ENCODE measurements at regions not wholly inside any gene's neighbourhood (a gene's known extent, or its start where the extent isn't known, plus 50 kb on each side); places are given as distances from the start of the nearest gene placed in this dataset.

DNA sequence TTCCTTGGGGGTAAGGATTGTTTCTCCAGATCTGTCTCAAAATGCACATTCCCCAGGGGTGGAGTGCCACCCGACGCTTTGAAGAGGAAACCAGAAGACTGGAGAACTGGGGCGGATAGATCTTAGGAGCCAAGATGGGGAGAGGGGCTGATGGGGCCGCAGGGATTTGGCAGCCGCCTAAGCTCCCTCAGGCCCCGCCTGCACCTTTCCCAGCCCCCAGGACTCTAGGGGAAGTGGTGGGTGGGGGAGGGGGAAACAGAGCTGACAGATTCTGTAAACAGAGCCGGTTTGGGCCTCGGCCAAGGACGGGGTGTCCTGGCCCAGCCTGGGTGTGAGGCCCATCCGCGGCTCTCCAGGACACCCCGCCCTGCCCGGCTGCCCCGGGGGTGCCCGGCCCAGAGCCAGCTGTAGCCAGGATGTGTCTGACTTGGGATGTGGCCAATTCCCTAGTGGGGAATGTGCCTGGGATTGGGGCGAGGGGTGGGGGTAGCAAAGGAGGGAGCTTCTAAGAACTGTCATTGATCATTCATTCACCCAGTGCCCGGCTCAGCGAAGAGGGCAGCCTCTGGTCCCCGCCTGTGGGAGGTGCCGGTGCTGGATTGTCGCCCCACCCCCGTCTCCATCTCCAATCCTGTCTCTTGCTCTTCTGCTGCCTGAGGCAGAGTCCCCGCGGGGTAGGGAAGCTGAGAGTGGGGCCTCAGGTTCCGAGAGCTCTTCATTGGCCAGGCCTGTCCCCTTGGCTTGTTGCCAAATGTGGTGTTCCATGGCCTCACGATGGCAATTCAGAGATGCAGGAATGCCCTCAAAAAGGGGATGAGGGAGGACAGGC, 54.8 kb upstream of the CDKN2AIPNL start (continued):
- TF ChIP-seq HLTF (IDR thresholded peaks at IDR 0.05) (no peak), TARDBP (IDR thresholded peaks at IDR 0.05) (no peak), BRCA1 (IDR thresholded peaks at IDR 0.05) (no peak), BRCA1 (CRISPR knock-in tag; IDR thresholded peaks at IDR 0.05) (no peak), RFX1 (IDR thresholded peaks at IDR 0.05) (no peak), CHAMP1 (IDR thresholded peaks at IDR 0.05) (no peak), NFATC3 (IDR thresholded peaks at IDR 0.05) (no peak), NR3C1 (CRISPR knock-in tag; IDR thresholded peaks at IDR 0.05) (no peak), RAD21 (CRISPR knock-in tag; conservative IDR thresholded peaks at IDR 0.05 in 1 of 2, IDR thresholded peaks at IDR 0.05 in 1 of 2) (no peak; a peak in 2 of 4 replicates), ADNP (tag; IDR thresholded peaks at IDR 0.05) (no peak; the same call in 1 of the 2 replicates), TAF1 (IDR thresholded peaks at IDR 0.05; ENCODE audit: control insufficient read depth, extremely low read depth, insufficient read depth, low read length, severe bottlenecking) (peak; percentile 20), CREB1 (IDR thresholded peaks at IDR 0.05) (peak; percentile 3; the same call in 1 of the 2 replicates), CREB1 (CRISPR knock-in tag; IDR thresholded peaks at IDR 0.05) (no peak), ZNF146 (CRISPR knock-in tag; IDR thresholded peaks at IDR 0.05; ENCODE audit: unreplicated experiment) (no peak), HEY1 (CRISPR knock-in tag; IDR thresholded peaks at IDR 0.05; ENCODE audit: borderline replicate concordance) (no peak), LEF1 (IDR thresholded peaks at IDR 0.05) (peak; percentile 82), JUN (IDR thresholded peaks at IDR 0.05; ENCODE audit: borderline replicate concordance, low read depth, low read length) (no peak), JUN (CRISPR knock-in tag; IDR thresholded peaks at IDR 0.05; ENCODE audit: borderline replicate concordance) (no peak), TRIM24 (IDR thresholded peaks at IDR 0.05) (no peak), ZNF668 (CRISPR knock-in tag; IDR thresholded peaks at IDR 0.05) (no peak), TFAP4 (CRISPR knock-in tag; IDR thresholded peaks at IDR 0.05; ENCODE audit: borderline replicate concordance) (no peak), POU5F1 (IDR thresholded peaks at IDR 0.05; ENCODE audit: borderline replicate concordance, low read depth, low read length, partially characterized antibody) (no peak)
- TF ChIP-seq, protein P1, sequence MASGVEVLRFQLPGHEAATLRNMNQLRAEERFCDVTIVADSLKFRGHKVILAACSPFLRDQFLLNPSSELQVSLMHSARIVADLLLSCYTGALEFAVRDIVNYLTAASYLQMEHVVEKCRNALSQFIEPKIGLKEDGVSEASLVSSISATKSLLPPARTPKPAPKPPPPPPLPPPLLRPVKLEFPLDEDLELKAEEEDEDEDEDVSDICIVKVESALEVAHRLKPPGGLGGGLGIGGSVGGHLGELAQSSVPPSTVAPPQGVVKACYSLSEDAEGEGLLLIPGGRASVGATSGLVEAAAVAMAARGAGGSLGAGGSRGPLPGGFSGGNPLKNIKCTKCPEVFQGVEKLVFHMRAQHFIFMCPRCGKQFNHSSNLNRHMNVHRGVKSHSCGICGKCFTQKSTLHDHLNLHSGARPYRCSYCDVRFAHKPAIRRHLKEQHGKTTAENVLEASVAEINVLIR (CRISPR knock-in tag; IDR thresholded peaks at IDR 0.05): no peak
- TF ChIP-seq, protein P2, sequence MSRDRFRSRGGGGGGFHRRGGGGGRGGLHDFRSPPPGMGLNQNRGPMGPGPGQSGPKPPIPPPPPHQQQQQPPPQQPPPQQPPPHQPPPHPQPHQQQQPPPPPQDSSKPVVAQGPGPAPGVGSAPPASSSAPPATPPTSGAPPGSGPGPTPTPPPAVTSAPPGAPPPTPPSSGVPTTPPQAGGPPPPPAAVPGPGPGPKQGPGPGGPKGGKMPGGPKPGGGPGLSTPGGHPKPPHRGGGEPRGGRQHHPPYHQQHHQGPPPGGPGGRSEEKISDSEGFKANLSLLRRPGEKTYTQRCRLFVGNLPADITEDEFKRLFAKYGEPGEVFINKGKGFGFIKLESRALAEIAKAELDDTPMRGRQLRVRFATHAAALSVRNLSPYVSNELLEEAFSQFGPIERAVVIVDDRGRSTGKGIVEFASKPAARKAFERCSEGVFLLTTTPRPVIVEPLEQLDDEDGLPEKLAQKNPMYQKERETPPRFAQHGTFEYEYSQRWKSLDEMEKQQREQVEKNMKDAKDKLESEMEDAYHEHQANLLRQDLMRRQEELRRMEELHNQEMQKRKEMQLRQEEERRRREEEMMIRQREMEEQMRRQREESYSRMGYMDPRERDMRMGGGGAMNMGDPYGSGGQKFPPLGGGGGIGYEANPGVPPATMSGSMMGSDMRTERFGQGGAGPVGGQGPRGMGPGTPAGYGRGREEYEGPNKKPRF (IDR thresholded peaks at IDR 0.05; ENCODE audit: low read depth, low read length): no peak

Measured in K562 (cell line).